Activated CD8-positive, alpha-beta memory T cell treated with anti-CD3 and anti-CD28 coated beads for 4 hours (primary cell): ENCODE measurements at regions not wholly inside any gene's neighbourhood (a gene's known extent, or its start where the extent isn't known, plus 50 kb on each side); places are given as distances from the start of the nearest gene placed in this dataset.
"Not testable (repeated sequence)": the region's sequence is repeated elsewhere in the genome, so short reads cannot be mapped to it uniquely, and the experiment has no call there.

Experiments used
- DNase-seq, 2 donors: peaks; one replicate each; pipeline ENCODE4 v3.0.0-alpha.2; 2020; ENCODE audit warnings: low read depth in 2 of 2

- DNase-seq, result not testable (repeated sequence)
Observed at GRCh38 chr13:109702030-109702597, 84.3 kb downstream of the IRS2 start.

DNA sequence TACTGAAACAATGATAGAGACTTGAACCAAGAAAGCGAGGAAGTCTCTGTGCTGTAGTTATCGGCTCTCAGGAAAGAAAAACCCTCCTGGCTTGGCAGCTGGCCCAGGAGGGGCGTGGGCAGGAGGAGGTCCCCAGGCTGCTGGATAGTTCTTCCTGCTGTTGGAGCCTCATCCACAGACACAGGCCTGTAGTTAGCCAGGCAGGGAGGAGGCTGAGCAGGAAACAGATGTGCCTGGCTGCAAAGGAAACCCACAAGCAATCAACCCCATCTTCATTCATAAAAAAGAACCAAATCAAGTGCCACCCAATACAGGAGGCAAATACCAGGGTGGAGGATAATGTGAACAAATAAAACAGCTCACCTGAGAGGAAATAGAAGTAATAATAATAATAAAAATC, 86.2 kb downstream of the IRS2 start:
- no peak for DNase-seq

GRCh38 chr13:109699628-109700071, 86.7 kb downstream of the IRS2 start:
- no peak for DNase-seq

GRCh38 chr13:109698779-109699178, 87.6 kb downstream of the IRS2 start:
- no peak for DNase-seq

- no peak for DNase-seq
Observed at GRCh38 chr13:109697936-109698335, 88.4 kb downstream of the IRS2 start.

GRCh38 chr13:109695402-109696190, 90.8 kb downstream of the IRS2 start:
- DNase-seq, result no peak

DNA sequence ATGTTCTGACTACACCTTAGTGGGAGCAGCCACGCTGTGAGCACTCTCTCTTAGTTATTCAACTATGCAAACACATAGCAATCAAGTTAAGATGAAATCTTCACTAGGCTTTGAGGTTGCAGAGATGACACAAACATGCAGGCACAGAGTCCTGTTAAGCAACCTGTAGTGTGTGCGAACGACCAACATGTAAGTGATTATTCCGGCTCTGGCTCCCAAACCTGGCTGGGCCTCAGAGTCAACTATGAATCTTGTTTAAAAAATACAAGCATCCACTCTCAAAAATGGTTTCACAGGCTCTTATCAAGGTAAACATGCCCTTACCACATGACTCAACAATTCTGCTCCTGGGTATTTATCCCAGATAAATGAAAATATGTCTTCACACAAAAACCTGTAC, 91.4 kb downstream of the IRS2 start:
- no peak for DNase-seq

DNA sequence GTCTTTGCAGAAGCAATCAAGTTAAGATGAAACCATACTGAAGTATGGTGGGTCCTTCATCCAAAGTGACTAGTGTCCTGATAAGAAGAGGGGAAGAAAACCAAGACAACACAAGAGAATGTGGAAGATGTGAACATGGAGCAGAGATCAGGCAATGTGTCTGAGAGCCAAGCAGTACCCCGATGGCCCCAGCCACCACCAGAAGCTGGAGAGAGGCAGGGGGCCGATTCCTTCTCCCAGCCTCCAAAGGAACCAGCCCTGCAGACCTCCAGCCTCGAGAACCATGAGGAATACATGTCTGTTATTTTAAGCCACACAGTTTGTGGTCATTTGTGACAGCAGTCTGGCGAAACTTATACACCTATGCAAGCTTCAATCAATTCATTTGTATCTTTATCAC, 93.2 kb downstream of the IRS2 start:
- no peak for DNase-seq

DNA sequence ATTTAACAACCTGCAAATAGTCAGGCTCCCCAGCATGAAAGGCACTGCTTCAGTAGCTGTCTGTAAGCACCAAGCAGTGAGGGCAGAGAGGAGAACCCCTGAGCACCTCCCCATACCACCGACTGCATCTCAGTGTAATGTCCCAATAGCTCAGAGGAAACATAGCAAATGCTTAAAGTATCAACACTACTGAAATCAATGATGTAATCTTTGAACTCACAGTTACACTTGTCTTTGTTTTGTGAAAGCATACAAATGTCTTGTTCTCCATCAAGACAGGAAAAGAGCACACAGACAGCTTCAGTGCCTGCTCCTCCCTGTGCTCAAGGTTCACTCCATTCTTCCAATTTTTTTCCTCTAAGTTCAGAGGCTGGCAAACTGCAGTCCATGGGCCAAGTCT, 94.7 kb downstream of the IRS2 start:
- DNase-seq, result no peak

- DNase-seq, result no peak
Observed at GRCh38 chr13:109687559-109688448, 98.6 kb downstream of the IRS2 start.

GRCh38 chr13:109685203-109685602, 101.2 kb downstream of the IRS2 start:
- DNase-seq, result no peak

DNA sequence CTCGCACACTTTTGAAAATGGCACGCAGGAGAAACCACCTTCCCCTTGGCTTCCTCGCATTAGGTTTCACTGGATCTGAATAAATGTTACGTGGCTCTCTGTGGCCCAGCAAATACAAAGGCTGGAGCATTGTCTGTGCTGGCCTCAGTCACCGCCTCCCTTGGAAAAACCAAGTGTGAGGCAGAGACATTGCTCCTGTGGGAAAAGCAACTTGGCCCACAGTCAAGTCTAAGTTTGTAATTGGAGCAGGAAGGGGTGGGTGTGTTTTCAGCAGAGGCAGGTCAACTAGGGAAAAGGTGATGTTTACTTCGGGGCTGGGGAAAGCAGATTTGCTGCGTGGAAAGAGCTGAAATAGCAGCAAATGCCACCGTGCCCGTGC, 101.6 kb downstream of the IRS2 start:
- DNase-seq, result no peak

DNA sequence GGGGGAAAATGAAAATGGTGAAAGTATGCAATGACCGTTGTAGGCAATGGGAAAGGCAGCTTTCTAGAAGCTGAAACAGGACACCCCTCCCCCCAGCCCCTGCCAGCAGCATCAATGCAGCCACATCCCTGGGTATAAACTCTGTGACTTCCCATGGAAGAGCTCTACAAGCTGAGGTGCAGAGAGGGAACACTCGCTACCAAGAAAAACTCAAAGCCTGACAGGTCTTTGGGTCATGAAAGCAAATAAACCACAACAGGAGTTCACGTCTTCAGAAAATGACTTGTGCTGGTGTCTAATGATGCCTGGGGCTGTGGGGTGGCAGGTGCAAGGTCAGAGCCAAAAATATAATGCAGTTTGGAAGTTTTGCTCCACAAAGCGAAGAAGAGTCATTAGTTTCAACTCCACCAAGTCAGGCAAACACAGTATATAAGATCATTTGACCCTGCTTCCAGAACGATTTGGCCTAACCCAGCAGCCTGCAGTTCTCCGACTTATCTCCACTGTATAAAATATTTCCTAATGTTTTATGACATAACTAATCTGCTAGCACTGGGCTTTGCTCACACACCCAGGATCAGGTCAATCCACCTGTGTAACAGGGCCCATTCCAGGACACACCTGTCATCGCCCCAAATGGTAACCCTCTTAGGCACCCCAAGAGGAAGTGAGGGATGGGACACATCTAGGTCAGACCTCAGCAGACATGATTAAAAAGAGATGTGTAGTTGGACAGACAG, 102.1 kb downstream of the IRS2 start:
- DNase-seq, result no peak

DNA sequence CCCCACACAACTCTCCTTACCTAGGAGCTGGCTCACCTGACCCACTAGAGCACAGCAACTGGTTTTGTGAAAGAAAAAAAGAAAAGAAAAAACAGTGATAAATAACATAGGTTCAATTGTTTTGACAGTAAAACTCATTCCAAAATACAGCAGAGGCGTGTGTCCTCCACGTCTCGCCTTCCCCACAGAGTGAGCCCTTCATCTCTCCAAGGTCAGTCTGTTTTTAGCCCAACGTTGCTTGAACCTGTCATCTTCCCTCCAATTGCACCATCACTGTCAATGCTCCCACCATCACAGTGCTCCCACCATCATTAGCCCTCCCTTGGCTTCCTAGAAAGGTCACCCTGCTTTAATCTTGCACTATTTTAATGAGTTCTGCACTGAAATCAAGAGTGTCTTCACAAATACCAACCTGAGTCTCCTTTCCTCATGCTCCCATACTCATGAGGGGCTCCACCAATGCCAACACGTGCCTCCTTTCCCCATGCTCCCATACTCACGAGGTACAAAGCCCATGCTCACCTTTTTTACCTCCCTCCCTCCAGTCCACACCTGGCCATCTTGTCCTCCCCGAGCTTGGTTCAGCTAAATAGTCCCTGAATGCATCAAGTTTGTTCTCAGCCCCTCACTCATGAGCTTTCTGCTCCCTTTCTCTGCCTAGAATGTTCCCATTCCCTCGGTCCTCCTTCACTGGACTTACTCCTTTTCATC, 103.7 kb downstream of the IRS2 start:
- no peak for DNase-seq

DNA sequence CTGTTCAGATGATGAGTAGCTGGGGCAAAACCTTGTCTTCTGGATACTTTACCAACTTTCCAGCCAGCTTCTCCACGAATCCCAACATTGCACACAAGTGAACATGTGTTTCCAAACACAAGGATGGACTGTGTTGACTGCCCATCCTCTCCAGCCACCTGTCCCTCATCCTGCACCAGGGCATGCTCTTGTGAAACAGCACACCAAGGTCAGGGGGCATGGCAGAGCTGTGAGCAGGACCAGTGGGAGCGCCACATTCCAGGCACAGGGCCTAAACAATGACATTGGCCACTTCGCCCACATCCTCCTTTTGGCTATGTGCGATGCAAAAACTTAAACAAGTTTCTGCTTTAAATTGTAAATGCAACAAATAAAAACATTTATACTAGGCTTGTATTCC, 105.5 kb downstream of the IRS2 start:
- no peak for DNase-seq

GRCh38 chr13:109680288-109680687, 106.1 kb downstream of the IRS2 start:
- DNase-seq, result no peak

DNA sequence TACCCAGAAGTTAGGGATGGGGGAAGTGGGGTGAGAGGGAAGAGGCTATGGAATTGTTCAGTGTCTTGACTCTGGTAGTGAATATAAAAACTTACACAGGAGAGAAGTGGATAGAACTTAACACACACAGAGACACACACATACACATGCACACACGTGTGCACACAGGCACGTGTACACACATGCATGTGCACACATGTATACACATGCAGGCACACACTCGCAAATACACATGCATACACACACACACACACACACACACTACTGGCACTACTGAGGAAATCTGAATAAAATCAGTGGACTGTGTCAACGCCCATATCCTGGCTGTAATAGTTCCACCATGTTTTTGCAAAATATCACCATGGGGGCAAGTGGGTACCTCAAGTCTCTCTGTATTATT, 107.9 kb downstream of the IRS2 start:
- DNase-seq, result no peak

- DNase-seq, result no peak
Observed at GRCh38 chr13:109677206-109677605, 109.2 kb downstream of the IRS2 start.

GRCh38 chr13:109673477-109673876, 112.9 kb downstream of the IRS2 start:
- DNase-seq, result no peak

GRCh38 chr13:109672545-109672944, 113.8 kb downstream of the IRS2 start:
- no peak for DNase-seq

GRCh38 chr13:109671919-109672318, 114.5 kb downstream of the IRS2 start:
- no peak for DNase-seq
